ENCODE measurements at regions not wholly inside any gene's neighbourhood (a gene's known extent, or its start where the extent isn't known, plus 50 kb on each side); places are given as distances from the start of the nearest gene placed in this dataset.

DNA sequence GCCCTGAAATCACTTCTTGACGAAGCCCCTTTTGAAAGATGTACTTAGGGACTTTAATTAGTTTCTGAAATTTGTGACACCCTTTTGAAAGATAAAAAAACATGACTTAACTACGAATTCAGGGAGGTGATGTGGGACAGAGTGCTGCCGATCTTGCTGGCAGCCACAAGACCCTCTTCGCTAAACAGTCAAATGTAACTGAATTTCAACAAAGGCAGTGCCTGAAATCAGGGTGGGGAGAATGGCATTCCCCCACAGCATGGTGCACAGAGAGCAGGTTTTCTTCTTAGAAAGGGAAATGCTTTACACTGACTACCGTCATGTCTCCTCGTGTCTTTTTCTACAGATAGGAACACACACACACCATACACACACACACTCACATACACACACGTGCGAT, 640.2 kb upstream of the POU3F3 start:
- POLR2A ChIA-PET: no interaction called here
- FAIRE-seq (no peak), DNase-seq (ENCODE audit: low read depth in 1 of 2, low spot score in 1 of 2) (no peak), ATAC-seq (no peak)
- H3K27ac ChIP-seq: no peak overlapping the region
- no peak overlapping the region for H3K4me2 ChIP-seq
- no peaks in the 10 kb centered on the region for H3K9me3 ChIP-seq
- 57% methylated on average over 8 of the region's 8 CpGs for WGBS (ENCODE audit: missing lambda C conversion rate)
- H3K4me1 ChIP-seq: no peaks in the 10 kb centered on the region
- H3K4me3 ChIP-seq: no peak overlapping the region
- TF ChIP-seq ATOH8 (CRISPR knock-in tag; IDR thresholded peaks at IDR 0.05; ENCODE audit: low read depth) (no peak), POLR2A (IDR thresholded peaks at IDR 0.05; ENCODE audit: low read length) (no peak), SREBF2 (IDR thresholded peaks at IDR 0.05) (no peak), ESRRA (IDR thresholded peaks at IDR 0.05; ENCODE audit: borderline replicate concordance, low read length) (no peak), RNF2 (IDR thresholded peaks at IDR 0.05; ENCODE audit: borderline replicate concordance, low read depth) (no peak), GATA3 (IDR thresholded peaks at IDR 0.05; ENCODE audit: borderline replicate concordance) (no peak), ELK1 (IDR thresholded peaks at IDR 0.05; ENCODE audit: low read depth, low read length) (no peak)
- TF ChIP-seq, protein P1, sequence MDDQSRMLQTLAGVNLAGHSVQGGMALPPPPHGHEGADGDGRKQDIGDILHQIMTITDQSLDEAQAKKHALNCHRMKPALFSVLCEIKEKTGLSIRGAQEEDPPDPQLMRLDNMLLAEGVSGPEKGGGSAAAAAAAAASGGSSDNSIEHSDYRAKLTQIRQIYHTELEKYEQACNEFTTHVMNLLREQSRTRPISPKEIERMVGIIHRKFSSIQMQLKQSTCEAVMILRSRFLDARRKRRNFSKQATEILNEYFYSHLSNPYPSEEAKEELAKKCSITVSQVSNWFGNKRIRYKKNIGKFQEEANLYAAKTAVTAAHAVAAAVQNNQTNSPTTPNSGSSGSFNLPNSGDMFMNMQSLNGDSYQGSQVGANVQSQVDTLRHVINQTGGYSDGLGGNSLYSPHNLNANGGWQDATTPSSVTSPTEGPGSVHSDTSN (IDR thresholded peaks at IDR 0.05): no peak
- CTCF ChIA-PET: no interaction called here

DNA sequence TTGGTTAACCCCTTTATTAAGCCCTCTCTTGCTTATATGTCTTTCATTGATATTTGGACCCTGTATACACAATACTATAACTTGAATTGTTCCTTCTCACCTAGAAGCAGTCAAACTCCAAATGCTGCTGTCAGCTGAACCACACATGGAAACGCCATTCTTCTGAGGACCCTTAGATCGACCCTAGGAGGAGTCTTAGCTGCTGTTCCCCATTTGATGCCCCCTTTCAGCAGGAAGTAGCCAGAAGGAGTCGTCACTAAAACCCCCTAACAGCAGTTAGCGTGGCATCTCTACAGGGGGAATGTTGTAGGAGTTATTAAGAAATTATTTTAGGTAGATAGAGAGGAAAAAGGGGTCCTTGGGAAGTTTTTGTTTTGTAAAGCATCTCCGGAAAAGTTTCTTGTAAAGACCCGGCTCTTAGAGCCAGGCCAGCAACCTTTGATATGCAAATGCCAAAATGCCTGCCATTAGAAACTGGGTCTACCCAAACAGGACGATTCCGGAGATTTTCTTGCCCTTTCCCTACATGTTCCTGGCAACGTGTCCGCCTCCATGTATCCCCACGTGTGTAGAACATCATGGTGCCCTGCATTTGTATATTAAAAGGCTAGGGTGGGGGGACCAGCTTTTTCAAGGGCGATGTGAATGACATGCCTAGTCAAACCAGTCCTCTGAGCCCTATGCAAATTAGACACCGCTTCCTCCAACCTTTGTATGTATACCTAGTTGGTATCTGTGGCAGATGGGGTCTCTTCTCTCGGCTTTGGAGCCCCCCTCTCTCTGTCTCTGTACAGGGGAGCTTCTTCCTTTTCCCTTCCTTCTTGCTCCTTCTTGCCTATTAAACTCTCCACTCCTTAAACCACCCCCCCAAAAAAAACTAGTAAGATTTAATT, 638.4 kb upstream of the POU3F3 start:
- DNase-seq (ENCODE audit: low read depth in 1 of 2, low spot score in 1 of 2) (no peak), ATAC-seq (no peak), FAIRE-seq (no peak)
- ChIA-PET CTCF (no interaction called here), POLR2A (no interaction called here)
- Histone ChIP-seq H3K4me1 (no peaks in the 10 kb centered on the region), H3K4me2 (no peak overlapping the region), H3K27ac (no peak overlapping the region), H3K9me3 (no peaks in the 10 kb centered on the region), H3K4me3 (no peak overlapping the region)
- TF ChIP-seq CHD4 (IDR thresholded peaks at IDR 0.05; ENCODE audit: borderline replicate concordance) (no peak), RFX5 (IDR thresholded peaks at IDR 0.05) (no peak), ZNF302 (CRISPR knock-in tag; IDR thresholded peaks at IDR 0.05) (no peak), TP53 (CRISPR knock-in tag; IDR thresholded peaks at IDR 0.05) (no peak), ATOH8 (CRISPR knock-in tag; IDR thresholded peaks at IDR 0.05; ENCODE audit: low read depth) (no peak), EP300 (IDR thresholded peaks at IDR 0.05) (no peak), NFE2L2 (conservative IDR thresholded peaks at IDR 0.05; ENCODE audit: low read length) (no peak), SREBF2 (IDR thresholded peaks at IDR 0.05) (no peak)
- TF ChIP-seq, protein P1 (IDR thresholded peaks at IDR 0.05): no peak
- TF ChIP-seq, protein P2, sequence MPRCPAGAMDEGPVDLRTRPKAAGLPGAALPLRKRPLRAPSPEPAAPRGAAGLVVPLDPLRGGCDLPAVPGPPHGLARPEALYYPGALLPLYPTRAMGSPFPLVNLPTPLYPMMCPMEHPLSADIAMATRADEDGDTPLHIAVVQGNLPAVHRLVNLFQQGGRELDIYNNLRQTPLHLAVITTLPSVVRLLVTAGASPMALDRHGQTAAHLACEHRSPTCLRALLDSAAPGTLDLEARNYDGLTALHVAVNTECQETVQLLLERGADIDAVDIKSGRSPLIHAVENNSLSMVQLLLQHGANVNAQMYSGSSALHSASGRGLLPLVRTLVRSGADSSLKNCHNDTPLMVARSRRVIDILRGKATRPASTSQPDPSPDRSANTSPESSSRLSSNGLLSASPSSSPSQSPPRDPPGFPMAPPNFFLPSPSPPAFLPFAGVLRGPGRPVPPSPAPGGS (IDR thresholded peaks at IDR 0.05): no peak
- TF ChIP-seq, protein P3, sequence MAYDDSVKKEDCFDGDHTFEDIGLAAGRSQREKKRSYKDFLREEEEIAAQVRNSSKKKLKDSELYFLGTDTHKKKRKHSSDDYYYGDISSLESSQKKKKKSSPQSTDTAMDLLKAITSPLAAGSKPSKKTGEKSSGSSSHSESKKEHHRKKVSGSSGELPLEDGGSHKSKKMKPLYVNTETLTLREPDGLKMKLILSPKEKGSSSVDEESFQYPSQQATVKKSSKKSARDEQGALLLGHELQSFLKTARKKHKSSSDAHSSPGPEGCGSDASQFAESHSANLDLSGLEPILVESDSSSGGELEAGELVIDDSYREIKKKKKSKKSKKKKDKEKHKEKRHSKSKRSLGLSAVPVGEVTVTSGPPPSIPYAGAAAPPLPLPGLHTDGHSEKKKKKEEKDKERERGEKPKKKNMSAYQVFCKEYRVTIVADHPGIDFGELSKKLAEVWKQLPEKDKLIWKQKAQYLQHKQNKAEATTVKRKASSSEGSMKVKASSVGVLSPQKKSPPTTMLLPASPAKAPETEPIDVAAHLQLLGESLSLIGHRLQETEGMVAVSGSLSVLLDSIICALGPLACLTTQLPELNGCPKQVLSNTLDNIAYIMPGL (CRISPR knock-in tag; IDR thresholded peaks at IDR 0.05; ENCODE audit: borderline replicate concordance): no peak
- WGBS (ENCODE audit: missing lambda C conversion rate): 28% methylated on average over 14 of the region's 14 CpGs
